Neural cell (in vitro differentiated cells): ENCODE measurements at regions not wholly inside any gene's neighbourhood (a gene's known extent, or its start where the extent isn't known, plus 50 kb on each side); places are given as distances from the start of the nearest gene placed in this dataset.

ENCODE experiments used
- H2AFZ ChIP-seq: fragments of 200-600, 300-800 bp; sonication (generic), shearing (Covaris generic); 2 replicates; pipeline ENCODE4 v1.6.0; 2014; ENCODE audit warnings: low read depth, mild to moderate bottlenecking, antibody characterized with exemption, low read length, moderate library complexity
- H3F3A ChIP-seq: fragments of 200-600 bp; shearing (Covaris generic); 2 replicates; pipeline ENCODE4 v1.6.1; 2016; ENCODE audit warnings: mild to moderate bottlenecking, moderate library complexity, mixed read lengths, antibody characterized with exemption, low read length; ENCODE audit not compliant: insufficient read depth, poor library complexity, severe bottlenecking
- H3K27ac ChIP-seq: fragments of 200-600, 300-800 bp; sonication (generic), shearing (Covaris generic); 2 replicates; pipeline ENCODE4 v1.5.1; 2014; ENCODE audit warnings: mild to moderate bottlenecking, low read length, moderate library complexity
- H3K27me3 ChIP-seq: fragments of 300-800, 200-600 bp; sonication (generic), shearing (Covaris generic); 2 replicates; pipeline ENCODE4 v1.6.0; 2014; ENCODE audit warnings: mild to moderate bottlenecking, low read depth, low read length, moderate library complexity; ENCODE audit not compliant: insufficient read depth
- H3K36me3 ChIP-seq: fragments of 300-800, 200-600 bp; sonication (generic), shearing (Covaris generic); 2 replicates; pipeline ENCODE4 v1.5.1; 2014; ENCODE audit warnings: mild to moderate bottlenecking, antibody characterized with exemption, low read length, moderate library complexity; ENCODE audit not compliant: insufficient read depth
- H3K4me2 ChIP-seq: fragments of 300-800, 200-600 bp; sonication (generic), shearing (Covaris generic); 2 replicates; pipeline ENCODE4 v1.6.0; 2014; ENCODE audit warnings: mild to moderate bottlenecking, low read length
- H3K4me3 ChIP-seq: fragments of 300-800, 200-600 bp; sonication (generic), shearing (Covaris generic); 2 replicates; pipeline ENCODE4 v1.5.1; 2014; ENCODE audit warnings: mild to moderate bottlenecking, low read length, moderate library complexity
- H3K79me2 ChIP-seq: fragments of 200-600 bp; shearing (Covaris generic); replicated peaks from 2 replicates; pipeline ENCODE4 v1.6.0; 2014; ENCODE audit warnings: mild to moderate bottlenecking, low read length, moderate library complexity; ENCODE audit not compliant: insufficient read depth
- H3K9ac ChIP-seq: fragments of 300-800, 200-600 bp; sonication (generic), shearing (Covaris generic); 2 replicates; pipeline ENCODE4 v1.6.1; 2016; ENCODE audit warnings: mild to moderate bottlenecking, low read length, mixed read lengths
- H3K9me2 ChIP-seq: fragments of 200-600 bp; shearing (Covaris generic); 2 replicates; pipeline ENCODE4 v1.6.1; 2016; ENCODE audit warnings: mild to moderate bottlenecking, low read length, mixed read lengths; ENCODE audit not compliant: insufficient read depth
- H3K9me3 ChIP-seq: fragments of 200-600, 300-800 bp; sonication (generic), shearing (Covaris generic); 2 replicates; pipeline ENCODE4 v1.6.1; 2016; ENCODE audit warnings: mild to moderate bottlenecking, mixed run types, low read length, moderate library complexity, mixed read lengths
- H4K20me1 ChIP-seq: fragments of 200-600 bp; shearing (Covaris generic); 2 replicates; pipeline ENCODE4 v1.6.1; 2016; ENCODE audit warnings: mild to moderate bottlenecking, mixed run types; ENCODE audit not compliant: insufficient read depth
- EP300 ChIP-seq: fragments of 450-650 bp; conservative IDR thresholded peaks from 2 replicates; pipeline ENCODE4 v1.6.1; 2014; ENCODE audit warnings: antibody characterized with exemption, mild to moderate bottlenecking, moderate library complexity; ENCODE audit not compliant: poor library complexity, severe bottlenecking
- EZH2 ChIP-seq: fragments of 200-600, 300-800 bp; shearing (Covaris generic), sonication (generic); IDR thresholded peaks from 2 replicates; pipeline ENCODE4 v1.6.1; 2014; ENCODE audit warnings: antibody characterized with exemption, low read length, borderline replicate concordance, mild to moderate bottlenecking; ENCODE audit not compliant: insufficient read depth, poor library complexity, severe bottlenecking
- MXI1 ChIP-seq: fragments of 450-650 bp; conservative IDR thresholded peaks from 2 replicates; pipeline ENCODE4 v1.6.1; 2014; ENCODE audit warnings: antibody characterized with exemption, mild to moderate bottlenecking; ENCODE audit not compliant: poor library complexity, severe bottlenecking
- POLR2AphosphoS5 ChIP-seq: IDR thresholded peaks from 2 replicates; pipeline ENCODE4 v1.6.1; 2012
- RAD21 ChIP-seq: fragments of 450-650 bp; conservative IDR thresholded peaks from 2 replicates; pipeline ENCODE4 v1.6.1; 2014; ENCODE audit warnings: antibody characterized with exemption, mild to moderate bottlenecking, moderate library complexity
- SMC3 ChIP-seq: fragments of 450-650 bp; conservative IDR thresholded peaks from 2 replicates; pipeline ENCODE4 v1.6.1; 2014; ENCODE audit warnings: antibody characterized with exemption, mild to moderate bottlenecking, moderate library complexity; ENCODE audit not compliant: poor library complexity
- TAF1 ChIP-seq: IDR thresholded peaks from 2 replicates; pipeline ENCODE4 v1.6.1; 2012; ENCODE audit warnings: low read depth
- TF ChIP-seq, protein P1 (sequence below): fragments of 450-650 bp; IDR thresholded peaks from 2 replicates; pipeline ENCODE4 v1.5.1; 2014; ENCODE audit warnings: antibody characterized with exemption, mild to moderate bottlenecking, moderate library complexity; ENCODE audit not compliant: poor library complexity, severe bottlenecking
- TF ChIP-seq, protein P2 (sequence below): IDR thresholded peaks from 2 replicates; pipeline ENCODE4 v1.6.1; 2012; ENCODE audit warnings: borderline replicate concordance

DNA sequence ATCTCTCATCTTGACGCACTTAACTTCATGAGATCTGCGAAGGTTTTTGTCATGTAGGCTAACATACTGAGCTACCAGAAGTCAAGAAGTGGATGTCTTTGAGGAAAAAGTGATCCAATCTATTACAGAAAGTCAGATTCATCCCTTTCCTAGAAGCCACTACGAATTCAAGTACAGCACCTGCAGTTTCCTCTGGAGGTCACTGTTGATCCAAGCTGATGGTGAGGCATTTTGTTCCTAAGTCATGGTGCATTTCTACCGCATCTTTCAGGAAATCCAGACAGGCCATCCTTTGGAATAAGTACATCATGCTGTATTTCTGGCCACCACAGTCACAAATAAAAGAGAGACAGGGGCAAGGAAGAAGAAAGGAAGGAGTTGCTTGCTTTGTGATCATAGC is 541.0 kb downstream of the CDY2B start:
- no peaks in the 10 kb centered on the region for H3F3A ChIP-seq
- no peaks in the 10 kb centered on the region for H4K20me1 ChIP-seq
- no peak overlapping the region for H3K9ac ChIP-seq
- H3K9me2 ChIP-seq = no peaks in the 10 kb centered on the region
- TF ChIP-seq RAD21 (no peak), EP300 (no peak), TAF1 (no peak), POLR2AphosphoS5 (no peak), EZH2 (no peak), SMC3 (no peak), MXI1 (no peak)
- TF ChIP-seq, protein P1, sequence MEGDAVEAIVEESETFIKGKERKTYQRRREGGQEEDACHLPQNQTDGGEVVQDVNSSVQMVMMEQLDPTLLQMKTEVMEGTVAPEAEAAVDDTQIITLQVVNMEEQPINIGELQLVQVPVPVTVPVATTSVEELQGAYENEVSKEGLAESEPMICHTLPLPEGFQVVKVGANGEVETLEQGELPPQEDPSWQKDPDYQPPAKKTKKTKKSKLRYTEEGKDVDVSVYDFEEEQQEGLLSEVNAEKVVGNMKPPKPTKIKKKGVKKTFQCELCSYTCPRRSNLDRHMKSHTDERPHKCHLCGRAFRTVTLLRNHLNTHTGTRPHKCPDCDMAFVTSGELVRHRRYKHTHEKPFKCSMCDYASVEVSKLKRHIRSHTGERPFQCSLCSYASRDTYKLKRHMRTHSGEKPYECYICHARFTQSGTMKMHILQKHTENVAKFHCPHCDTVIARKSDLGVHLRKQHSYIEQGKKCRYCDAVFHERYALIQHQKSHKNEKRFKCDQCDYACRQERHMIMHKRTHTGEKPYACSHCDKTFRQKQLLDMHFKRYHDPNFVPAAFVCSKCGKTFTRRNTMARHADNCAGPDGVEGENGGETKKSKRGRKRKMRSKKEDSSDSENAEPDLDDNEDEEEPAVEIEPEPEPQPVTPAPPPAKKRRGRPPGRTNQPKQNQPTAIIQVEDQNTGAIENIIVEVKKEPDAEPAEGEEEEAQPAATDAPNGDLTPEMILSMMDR = no peak
- TF ChIP-seq, protein P2, sequence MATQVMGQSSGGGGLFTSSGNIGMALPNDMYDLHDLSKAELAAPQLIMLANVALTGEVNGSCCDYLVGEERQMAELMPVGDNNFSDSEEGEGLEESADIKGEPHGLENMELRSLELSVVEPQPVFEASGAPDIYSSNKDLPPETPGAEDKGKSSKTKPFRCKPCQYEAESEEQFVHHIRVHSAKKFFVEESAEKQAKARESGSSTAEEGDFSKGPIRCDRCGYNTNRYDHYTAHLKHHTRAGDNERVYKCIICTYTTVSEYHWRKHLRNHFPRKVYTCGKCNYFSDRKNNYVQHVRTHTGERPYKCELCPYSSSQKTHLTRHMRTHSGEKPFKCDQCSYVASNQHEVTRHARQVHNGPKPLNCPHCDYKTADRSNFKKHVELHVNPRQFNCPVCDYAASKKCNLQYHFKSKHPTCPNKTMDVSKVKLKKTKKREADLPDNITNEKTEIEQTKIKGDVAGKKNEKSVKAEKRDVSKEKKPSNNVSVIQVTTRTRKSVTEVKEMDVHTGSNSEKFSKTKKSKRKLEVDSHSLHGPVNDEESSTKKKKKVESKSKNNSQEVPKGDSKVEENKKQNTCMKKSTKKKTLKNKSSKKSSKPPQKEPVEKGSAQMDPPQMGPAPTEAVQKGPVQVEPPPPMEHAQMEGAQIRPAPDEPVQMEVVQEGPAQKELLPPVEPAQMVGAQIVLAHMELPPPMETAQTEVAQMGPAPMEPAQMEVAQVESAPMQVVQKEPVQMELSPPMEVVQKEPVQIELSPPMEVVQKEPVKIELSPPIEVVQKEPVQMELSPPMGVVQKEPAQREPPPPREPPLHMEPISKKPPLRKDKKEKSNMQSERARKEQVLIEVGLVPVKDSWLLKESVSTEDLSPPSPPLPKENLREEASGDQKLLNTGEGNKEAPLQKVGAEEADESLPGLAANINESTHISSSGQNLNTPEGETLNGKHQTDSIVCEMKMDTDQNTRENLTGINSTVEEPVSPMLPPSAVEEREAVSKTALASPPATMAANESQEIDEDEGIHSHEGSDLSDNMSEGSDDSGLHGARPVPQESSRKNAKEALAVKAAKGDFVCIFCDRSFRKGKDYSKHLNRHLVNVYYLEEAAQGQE = no peak
- H3K9me3 ChIP-seq = no peaks in the 10 kb centered on the region
- H3K4me3 ChIP-seq = no peak overlapping the region
- no peaks in the 10 kb centered on the region for H3K27me3 ChIP-seq
- H3K79me2 ChIP-seq = no peaks in the 10 kb centered on the region
- no peak overlapping the region for H2AFZ ChIP-seq
- H3K4me2 ChIP-seq = no peak overlapping the region
- no peaks in the 10 kb centered on the region for H3K36me3 ChIP-seq
- no peak overlapping the region for H3K27ac ChIP-seq

GRCh38 chrY:17330733-17331132 is 549.3 kb downstream of the CDY2B start:
- Histone ChIP-seq H3K4me3 (no peak overlapping the region), H3K79me2 (no peaks in the 10 kb centered on the region), H3K4me2 (no peak overlapping the region), H3K9me2 (no peaks in the 10 kb centered on the region), H3K27ac (no peak overlapping the region), H3K9me3 (no peaks in the 10 kb centered on the region), H4K20me1 (no peaks in the 10 kb centered on the region), H3K27me3 (no peaks in the 10 kb centered on the region), H3K36me3 (no peaks in the 10 kb centered on the region), H2AFZ (no peak overlapping the region), H3F3A (no peaks in the 10 kb centered on the region), H3K9ac (no peak overlapping the region)
- TF ChIP-seq MXI1 (no peak), TAF1 (no peak), SMC3 (no peak), POLR2AphosphoS5 (no peak), EZH2 (no peak), RAD21 (no peak), EP300 (no peak)
- TF ChIP-seq, protein P1 = no peak
- TF ChIP-seq, protein P2 = no peak
